Mucosa of rectum (tissue), 2 donors: ENCODE measurements at regions not wholly inside any gene's neighbourhood (a gene's known extent, or its start where the extent isn't known, plus 50 kb on each side); places are given as distances from the start of the nearest gene placed in this dataset.

Experiments
- H3K27ac ChIP-seq, 2 donors: one replicate each; pipeline ENCODE4 v1.7.0; 2013; ENCODE audit warnings: inconsistent platforms in 2 of 2, low read depth in 2 of 2, low read length in 2 of 2
- H3K27me3 ChIP-seq, 2 donors: one replicate each; pipeline ENCODE4 v1.7.0; 2013; ENCODE audit warnings: low read length in 2 of 2; ENCODE audit not compliant: control insufficient read depth in 2 of 2, insufficient read depth in 2 of 2
- H3K36me3 ChIP-seq, 2 donors: one replicate each; pipeline ENCODE4 v1.7.0; 2013; ENCODE audit warnings: low read length in 2 of 2; ENCODE audit not compliant: control insufficient read depth in 2 of 2, insufficient read depth in 2 of 2
- H3K4me1 ChIP-seq, 2 donors: one replicate each; pipeline ENCODE4 v1.7.0; 2013; ENCODE audit warnings: low read length in 2 of 2, mild to moderate bottlenecking in 1 of 2; ENCODE audit not compliant: control insufficient read depth in 2 of 2, insufficient read depth in 2 of 2
- H3K4me3 ChIP-seq, 2 donors: one replicate each; pipeline ENCODE4 v1.7.0; 2013; ENCODE audit warnings: low read length in 2 of 2
- H3K9ac ChIP-seq, 2 donors: one replicate each; pipeline ENCODE4 v1.7.0; 2013; ENCODE audit warnings: low read length in 2 of 2, low read depth in 1 of 2, mild to moderate bottlenecking in 1 of 2
- H3K9me3 ChIP-seq, 2 donors: one replicate each; pipeline ENCODE4 v1.7.0; 2013; ENCODE audit warnings: low read length in 2 of 2; ENCODE audit not compliant: control insufficient read depth in 2 of 2
- donor health status: healthy.
- donor health status: Normal muscosa, but diverticular disease.

DNA sequence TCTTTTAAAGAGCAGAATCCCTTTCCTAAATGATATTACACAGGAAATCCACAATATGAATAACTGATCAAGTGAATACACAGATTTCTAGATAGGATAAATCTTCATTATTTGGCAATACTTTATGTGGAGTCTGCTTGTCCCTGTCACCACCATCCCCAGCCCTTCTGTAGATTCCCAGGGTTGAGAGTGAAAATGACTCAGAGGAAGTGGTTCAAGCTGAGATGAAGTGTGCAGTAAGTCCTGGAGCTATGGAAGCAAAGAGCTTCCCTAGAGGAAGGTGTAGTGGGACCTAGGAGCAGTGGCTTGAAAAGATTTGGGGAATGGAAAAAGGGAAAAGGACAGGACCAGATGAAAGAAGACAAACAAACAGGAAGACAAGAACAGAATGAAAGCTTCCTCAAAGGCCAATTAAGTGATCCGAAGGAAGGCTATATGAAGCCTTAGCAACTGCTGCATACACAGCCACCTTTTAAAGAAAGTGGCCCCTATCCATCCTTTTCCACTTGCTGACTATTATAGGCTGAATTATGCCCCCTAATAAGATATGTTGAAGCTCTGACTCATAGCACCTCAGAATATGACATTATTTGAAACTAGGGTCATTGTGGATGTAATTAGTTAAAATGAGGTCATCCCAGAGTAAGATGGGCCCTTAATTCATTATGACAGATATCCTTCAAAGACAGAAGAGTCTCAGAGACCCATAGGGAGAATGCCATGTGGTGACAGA, 96.5 kb upstream of the CAMK1G start:
- no peak overlapping the region for H3K9ac ChIP-seq
- no peaks in the 10 kb centered on the region for H3K4me1 ChIP-seq
- H3K27ac ChIP-seq, result no peak overlapping the region
- H3K9me3 ChIP-seq, result no peaks in the 10 kb centered on the region
- no peak overlapping the region for H3K4me3 ChIP-seq
- H3K27me3 ChIP-seq, result no peaks in the 10 kb centered on the region
- H3K36me3 ChIP-seq, result no peaks in the 10 kb centered on the region

GRCh38 chr1:209490013-209490412, 93.5 kb upstream of the CAMK1G start:
- H3K27ac ChIP-seq, result no peak overlapping the region
- H3K27me3 ChIP-seq, result no peaks in the 10 kb centered on the region
- no peaks in the 10 kb centered on the region for H3K4me1 ChIP-seq
- H3K9me3 ChIP-seq, result no peaks in the 10 kb centered on the region
- H3K9ac ChIP-seq, result no peak overlapping the region
- no peaks in the 10 kb centered on the region for H3K36me3 ChIP-seq
- H3K4me3 ChIP-seq, result no peak overlapping the region

DNA sequence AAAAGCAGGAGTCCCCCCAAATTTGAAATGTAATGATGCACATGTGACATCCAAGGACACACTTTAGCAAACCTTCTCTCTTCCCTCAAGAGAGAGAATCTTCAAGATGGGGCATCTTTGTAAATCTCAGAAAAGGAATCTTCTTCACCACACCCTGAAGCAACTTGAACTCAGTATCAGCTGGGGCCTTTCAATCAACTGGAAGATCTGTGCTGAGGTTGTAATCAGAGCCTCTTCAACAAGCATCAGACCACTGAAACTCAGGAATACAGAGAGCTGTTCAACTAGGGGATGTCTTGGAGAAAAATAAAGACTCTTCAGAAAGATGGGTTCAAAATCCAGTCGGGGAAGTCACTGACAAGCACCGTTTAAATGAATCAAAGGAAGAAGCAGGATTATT, 92.5 kb upstream of the CAMK1G start:
- no peak overlapping the region for H3K9ac ChIP-seq
- no peaks in the 10 kb centered on the region for H3K9me3 ChIP-seq
- no peaks in the 10 kb centered on the region for H3K36me3 ChIP-seq
- no peak overlapping the region for H3K27ac ChIP-seq
- no peak overlapping the region for H3K4me3 ChIP-seq
- H3K27me3 ChIP-seq, result no peaks in the 10 kb centered on the region
- no peaks in the 10 kb centered on the region for H3K4me1 ChIP-seq

- no peaks in the 10 kb centered on the region for H3K27me3 ChIP-seq
- H3K9ac ChIP-seq, result no peak overlapping the region
- H3K36me3 ChIP-seq, result no peaks in the 10 kb centered on the region
- no peak overlapping the region for H3K4me3 ChIP-seq
- no peaks in the 10 kb centered on the region for H3K9me3 ChIP-seq
- no peaks in the 10 kb centered on the region for H3K4me1 ChIP-seq
- no peak overlapping the region for H3K27ac ChIP-seq
Measured at GRCh38 chr1:209491496-209491895, 92.0 kb upstream of the CAMK1G start.

DNA sequence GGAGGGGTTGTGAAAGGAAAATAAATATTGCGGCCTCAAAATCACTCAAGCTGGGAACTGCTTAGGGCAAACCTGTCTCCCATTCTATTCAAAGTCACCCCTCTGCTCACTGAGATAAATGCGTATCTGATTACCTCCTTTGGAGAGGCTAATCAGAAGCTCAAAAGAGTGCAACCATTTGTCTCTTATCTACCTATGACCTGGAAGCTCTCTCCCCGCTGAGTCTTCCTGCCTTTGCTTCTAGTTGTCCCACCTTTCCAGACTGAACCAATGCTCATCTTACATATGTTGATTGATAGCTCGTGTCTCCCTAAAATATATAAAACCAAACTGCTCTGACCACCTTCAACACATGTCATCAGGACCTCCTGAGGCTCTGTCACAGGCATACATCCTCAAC, 91.6 kb upstream of the CAMK1G start:
- no peaks in the 10 kb centered on the region for H3K4me1 ChIP-seq
- no peaks in the 10 kb centered on the region for H3K9me3 ChIP-seq
- no peaks in the 10 kb centered on the region for H3K36me3 ChIP-seq

GRCh38 chr1:209493559-209493958, 90.0 kb upstream of the CAMK1G start:
- H3K36me3 ChIP-seq, result no peaks in the 10 kb centered on the region
- no peaks in the 10 kb centered on the region for H3K9me3 ChIP-seq
- no peaks in the 10 kb centered on the region for H3K4me1 ChIP-seq
- H3K27me3 ChIP-seq, result no peaks in the 10 kb centered on the region
- no peak overlapping the region for H3K9ac ChIP-seq
- H3K27ac ChIP-seq, result no peak overlapping the region
- H3K4me3 ChIP-seq, result no peak overlapping the region

More for the DNA sequence above, 91.6 kb upstream of the CAMK1G start:
- H3K4me3 ChIP-seq, result no peak overlapping the region
- H3K27me3 ChIP-seq, result no peaks in the 10 kb centered on the region
- no peak overlapping the region for H3K27ac ChIP-seq
- H3K9ac ChIP-seq, result no peak overlapping the region

GRCh38 chr1:209497729-209498128, 85.8 kb upstream of the CAMK1G start:
- H3K36me3 ChIP-seq, result no peaks in the 10 kb centered on the region
- H3K27me3 ChIP-seq, result no peaks in the 10 kb centered on the region
- H3K9ac ChIP-seq, result no peak overlapping the region
- no peak overlapping the region for H3K27ac ChIP-seq
- peaks cover 0 to 5% of the 10 kb centered on the region in 2 donors for H3K9me3 ChIP-seq
- no peak overlapping the region for H3K4me3 ChIP-seq
- no peaks in the 10 kb centered on the region for H3K4me1 ChIP-seq

DNA sequence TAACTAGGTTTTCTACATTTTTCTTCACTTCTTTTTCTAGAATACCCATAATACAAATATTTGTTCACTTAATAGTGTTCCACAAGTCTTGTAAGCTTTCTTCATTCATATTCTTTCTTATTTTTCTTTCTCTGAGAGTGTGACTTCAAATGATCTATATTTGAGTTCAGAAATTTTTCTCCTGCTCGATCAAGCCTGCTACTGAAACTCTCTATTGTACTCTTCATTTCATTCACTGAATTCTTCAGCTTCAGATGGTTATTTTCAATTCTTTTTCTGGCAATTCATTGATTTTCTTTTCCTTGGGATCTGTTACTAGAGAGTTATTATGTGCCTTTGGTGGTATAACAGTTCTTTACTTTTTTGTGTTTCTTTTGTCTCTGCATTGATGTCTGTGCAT, 82.5 kb upstream of the CAMK1G start:
- peaks cover 0 to 5% of the 10 kb centered on the region in 2 donors for H3K9me3 ChIP-seq
- H3K9ac ChIP-seq, result no peak overlapping the region
- H3K27me3 ChIP-seq, result no peaks in the 10 kb centered on the region
- H3K4me3 ChIP-seq, result no peak overlapping the region
- no peaks in the 10 kb centered on the region for H3K4me1 ChIP-seq
- H3K27ac ChIP-seq, result no peak overlapping the region
- H3K36me3 ChIP-seq, result no peaks in the 10 kb centered on the region

DNA sequence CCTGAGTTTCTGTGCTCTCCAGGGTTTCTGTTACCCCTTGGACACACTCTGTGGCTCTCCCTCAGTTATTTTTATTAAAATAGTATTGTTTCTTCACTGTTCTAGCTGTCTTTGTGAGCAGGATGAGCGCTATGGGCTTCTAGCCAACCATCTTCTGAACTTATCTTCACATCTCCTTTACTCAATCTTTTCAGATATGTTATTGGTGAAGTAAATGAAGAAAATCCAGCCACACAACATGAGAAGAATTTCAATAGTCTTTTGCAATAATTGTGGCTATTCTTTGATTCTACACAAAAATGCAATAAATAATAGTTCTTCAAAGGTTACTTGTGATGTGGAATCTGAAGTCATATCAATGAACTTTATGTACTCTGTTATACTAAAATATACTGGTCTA, 80.3 kb upstream of the CAMK1G start:
- no peaks in the 10 kb centered on the region for H3K27me3 ChIP-seq
- H3K9ac ChIP-seq, result no peak overlapping the region
- H3K27ac ChIP-seq, result no peak overlapping the region
- H3K4me3 ChIP-seq, result no peak overlapping the region
- H3K4me1 ChIP-seq, result no peaks in the 10 kb centered on the region
- H3K9me3 ChIP-seq, result peaks cover 0 to 5% of the 10 kb centered on the region in 2 donors
- no peaks in the 10 kb centered on the region for H3K36me3 ChIP-seq

DNA sequence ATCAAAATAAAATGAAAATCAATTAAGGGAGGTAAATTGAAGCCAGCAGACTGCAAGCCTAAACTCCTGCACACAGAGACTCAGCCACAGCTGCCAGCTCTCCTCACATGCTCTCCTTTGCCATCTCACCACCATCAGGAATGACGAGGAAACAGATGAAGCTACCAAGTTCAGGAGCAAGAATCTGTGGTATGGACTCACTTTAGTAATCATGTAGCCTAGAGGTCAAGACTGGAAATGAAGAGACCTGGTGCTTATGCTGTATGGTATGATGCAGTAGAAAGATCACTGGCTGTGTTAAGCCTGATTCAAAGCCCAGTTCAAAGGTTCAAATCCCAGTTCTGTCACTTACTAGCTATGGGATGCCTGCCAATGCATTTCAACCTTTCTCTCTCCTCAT, 78.9 kb upstream of the CAMK1G start:
- Histone ChIP-seq H3K27me3 (no peaks in the 10 kb centered on the region), H3K27ac (no peak overlapping the region), H3K4me3 (no peak overlapping the region), H3K9me3 (peaks cover 0 to 5% of the 10 kb centered on the region in 2 donors), H3K4me1 (no peaks in the 10 kb centered on the region), H3K9ac (no peak overlapping the region), H3K36me3 (no peaks in the 10 kb centered on the region)
